Stimulated activated CD4-positive, alpha-beta T cell treated with anti-CD3 and anti-CD28 coated beads, Interleukin-4, amount 100 ng/mL, for 48 hours (primary cell): ENCODE measurements at regions not wholly inside any gene's neighbourhood (a gene's known extent, or its start where the extent isn't known, plus 50 kb on each side); places are given as distances from the start of the nearest gene placed in this dataset.
"Not testable (repeated sequence)": the region's sequence is repeated elsewhere in the genome, so short reads cannot be mapped to it uniquely, and the experiment has no call there.

Source experiments
- DNase-seq, 2 donors: peaks; one replicate each; pipeline ENCODE4 v3.0.0-alpha.2; 2020; ENCODE audit warnings: low read depth in 2 of 2

DNA sequence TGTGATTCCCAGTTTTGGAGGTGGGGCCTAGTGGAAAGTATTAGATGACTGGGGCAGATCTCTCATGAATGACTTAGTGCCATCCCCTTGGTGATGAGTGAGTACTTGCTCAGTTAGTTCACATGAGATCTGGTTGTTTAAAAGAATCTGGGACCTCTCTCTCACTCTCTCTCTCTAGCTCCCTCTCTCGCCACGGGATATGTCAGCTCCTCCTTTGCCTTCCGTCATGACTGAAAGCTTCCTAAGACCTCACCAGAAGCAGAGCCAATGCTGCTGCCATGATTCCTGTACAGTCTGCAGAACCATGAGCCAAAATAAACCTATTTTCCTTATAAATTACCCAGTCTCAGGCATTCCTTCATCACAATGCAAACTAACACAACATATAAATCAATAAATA is 176.7 kb downstream of the PRELID2 start:
- no peak for DNase-seq

DNA sequence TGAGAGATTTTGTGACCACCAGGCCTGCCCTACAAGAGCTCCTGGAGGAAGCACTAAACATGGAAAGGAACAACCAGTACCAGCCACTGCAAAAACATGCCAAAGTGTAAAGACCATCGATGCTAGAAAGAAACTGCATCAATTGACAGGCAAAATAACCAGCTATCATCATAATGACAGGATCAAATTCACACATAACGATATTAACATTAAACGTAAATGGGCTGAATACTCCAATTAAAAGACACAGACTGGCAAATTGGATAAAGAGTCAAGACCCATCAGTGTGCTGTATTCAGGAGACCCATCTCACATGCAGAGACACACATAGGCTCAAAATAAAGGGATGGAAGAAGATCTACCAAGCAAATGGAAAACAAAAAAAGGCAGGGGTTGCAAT is 182.4 kb downstream of the PRELID2 start:
- not testable (repeated sequence) for DNase-seq

DNA sequence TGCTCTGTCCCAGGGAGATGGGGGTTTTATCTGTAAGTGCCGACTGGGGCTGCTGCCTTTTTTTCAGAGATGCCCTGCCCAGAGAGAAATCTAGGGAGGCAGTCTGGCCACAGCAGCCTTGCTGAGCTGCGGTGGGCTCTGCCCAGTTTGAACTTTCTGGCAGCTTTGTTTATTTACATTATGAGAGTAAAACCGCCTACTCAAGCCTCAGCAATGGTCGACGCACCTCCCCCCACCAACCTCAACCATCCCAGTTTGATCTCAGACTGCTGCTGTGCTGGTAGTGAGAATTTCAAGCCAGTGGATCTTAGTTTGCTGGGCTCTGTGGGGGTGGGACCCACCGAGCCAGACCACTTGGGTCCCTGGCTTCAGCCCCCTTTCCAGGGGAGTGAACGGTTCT is 188.0 kb downstream of the PRELID2 start:
- DNase-seq = not testable (repeated sequence)

DNA sequence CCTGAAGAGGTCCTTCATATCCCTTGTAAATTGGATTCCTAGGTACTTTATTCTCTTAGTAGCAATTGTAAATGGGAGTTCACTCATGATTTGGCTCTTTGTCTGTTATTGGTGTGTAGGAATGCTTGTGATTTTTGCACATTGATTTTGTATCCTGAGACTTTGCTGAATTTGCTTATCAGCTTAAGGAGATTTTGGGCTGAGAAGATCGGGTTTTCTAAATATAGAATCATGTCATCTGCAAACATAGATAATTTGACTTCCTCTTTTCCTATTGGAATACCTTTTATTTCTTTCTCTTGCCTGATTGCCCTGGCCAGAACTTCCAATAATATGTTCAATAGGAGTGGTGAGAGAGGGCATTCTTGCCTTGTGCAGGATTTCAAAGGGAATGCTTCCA is 191.9 kb downstream of the PRELID2 start:
- not testable (repeated sequence) for DNase-seq

GRCh38 chr5:145637396-145637795 is 197.7 kb downstream of the PRELID2 start:
- no peak for DNase-seq

DNA sequence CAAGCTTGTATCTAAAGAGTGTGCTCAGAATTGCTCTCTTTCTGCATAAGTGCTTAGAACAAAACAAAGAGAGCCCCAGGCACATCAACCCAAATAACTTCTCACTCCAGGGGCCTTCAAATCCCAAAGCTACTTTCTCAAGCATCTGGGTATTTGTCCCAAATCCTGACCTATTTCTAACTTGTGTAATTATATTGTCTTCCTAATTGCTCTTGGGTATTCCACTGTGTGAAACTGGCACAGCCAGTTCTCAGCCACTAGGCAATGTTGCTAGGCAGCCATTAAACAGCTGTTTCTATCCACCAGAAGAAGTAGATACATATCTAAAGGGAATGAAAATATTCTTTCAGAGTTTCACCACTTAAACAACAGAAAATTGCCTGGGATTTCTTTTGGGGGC is 198.8 kb downstream of the PRELID2 start:
- no peak for DNase-seq

- DNase-seq = no peak
Measured at GRCh38 chr5:145633474-145633873, 201.7 kb downstream of the PRELID2 start.

GRCh38 chr5:145632701-145633100 is 202.4 kb downstream of the PRELID2 start:
- no peak for DNase-seq

GRCh38 chr5:145629047-145629446 is 206.1 kb downstream of the PRELID2 start:
- no peak for DNase-seq

- no peak for DNase-seq
Measured at GRCh38 chr5:145628525-145628924, 206.6 kb downstream of the PRELID2 start.

- DNase-seq = no peak
Measured at GRCh38 chr5:145619806-145620310, 215.3 kb downstream of the PRELID2 start.

- not testable (repeated sequence) for DNase-seq
Measured at GRCh38 chr5:145616739-145617138, 218.4 kb downstream of the PRELID2 start.

DNA sequence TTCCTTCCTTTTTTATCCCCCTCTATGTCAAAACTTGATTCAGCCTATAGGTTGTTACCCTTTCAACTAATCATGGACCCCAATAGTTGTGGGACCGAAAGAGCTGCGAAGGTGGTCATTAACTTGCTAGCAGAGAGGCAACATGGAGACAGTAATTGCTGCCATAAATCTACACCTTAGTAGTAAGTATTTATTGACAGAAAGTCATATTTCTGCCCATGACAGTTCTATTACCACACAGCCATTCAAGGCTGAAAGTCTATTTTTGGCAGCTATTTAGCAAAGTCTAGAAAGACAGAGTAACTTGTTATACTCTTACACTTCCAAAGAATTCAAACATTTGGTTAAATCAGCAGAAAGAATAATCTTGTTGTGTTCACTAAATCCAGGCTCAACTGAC is 236.2 kb downstream of the PRELID2 start:
- DNase-seq = no peak

DNA sequence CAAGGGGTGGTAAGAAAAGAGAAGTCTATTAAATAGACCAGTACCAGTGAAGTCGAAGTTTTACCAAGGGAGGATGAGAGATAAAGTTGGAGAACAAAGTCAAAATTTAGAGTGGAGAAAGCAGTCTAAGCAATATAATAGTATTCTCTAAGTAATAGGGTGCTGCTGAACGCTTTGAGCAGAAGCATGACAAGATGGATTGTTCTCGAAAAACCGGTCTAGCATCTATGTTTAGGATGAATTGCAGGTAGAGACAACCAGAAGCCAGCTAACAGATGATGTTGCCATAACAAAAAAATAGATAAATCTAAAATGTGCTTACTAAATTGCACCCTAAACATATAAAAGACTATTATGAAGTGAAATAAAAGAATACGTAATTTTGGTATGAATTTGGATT is 237.0 kb downstream of the PRELID2 start:
- DNase-seq = no peak

DNA sequence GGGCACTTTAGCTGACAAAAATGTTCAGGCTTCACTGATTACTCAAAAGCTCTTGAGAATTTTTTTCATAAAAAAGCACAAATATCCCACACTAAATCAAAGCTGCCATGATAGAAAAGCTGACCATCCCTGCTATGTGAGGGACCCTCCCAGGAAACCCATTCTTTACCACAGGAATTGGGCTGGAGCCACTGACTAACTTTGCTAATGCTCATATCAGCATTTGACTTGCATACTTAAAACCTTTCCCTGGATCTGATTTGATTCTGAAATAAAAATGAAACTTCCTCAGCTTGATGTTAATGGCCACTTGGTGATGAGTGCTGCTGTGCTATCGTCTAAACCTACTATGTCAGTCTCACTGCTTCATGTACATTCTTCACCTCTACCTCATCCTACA is 243.6 kb downstream of the PRELID2 start:
- no peak for DNase-seq

DNA sequence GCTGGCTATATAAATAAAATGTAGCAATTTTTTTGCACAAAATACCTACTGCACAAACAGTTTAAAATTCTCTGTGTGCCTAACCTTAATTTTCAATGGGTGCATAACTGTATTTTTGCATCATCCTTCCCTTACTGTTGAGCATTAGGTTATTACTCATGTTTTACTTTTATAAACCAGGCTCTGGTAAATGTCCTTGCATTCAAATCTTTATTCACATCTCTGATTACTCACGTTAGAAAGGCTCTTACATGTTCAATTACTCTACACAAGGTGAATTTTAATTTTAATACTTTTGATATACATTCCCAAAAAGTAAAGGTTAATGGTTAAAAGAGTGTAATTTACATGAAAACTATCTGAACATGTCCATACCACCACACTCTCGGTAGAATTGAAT is 246.1 kb downstream of the PRELID2 start:
- no peak for DNase-seq

- no peak for DNase-seq
Measured at GRCh38 chr5:145588558-145588957, 246.6 kb downstream of the PRELID2 start.

- no peak for DNase-seq
Measured at GRCh38 chr5:145588113-145588512, 247.0 kb downstream of the PRELID2 start.

- no peak for DNase-seq
Measured at GRCh38 chr5:145587710-145588109, 247.4 kb downstream of the PRELID2 start.

- DNase-seq = no peak
Measured at GRCh38 chr5:145587308-145587672, 247.9 kb downstream of the PRELID2 start.

DNA sequence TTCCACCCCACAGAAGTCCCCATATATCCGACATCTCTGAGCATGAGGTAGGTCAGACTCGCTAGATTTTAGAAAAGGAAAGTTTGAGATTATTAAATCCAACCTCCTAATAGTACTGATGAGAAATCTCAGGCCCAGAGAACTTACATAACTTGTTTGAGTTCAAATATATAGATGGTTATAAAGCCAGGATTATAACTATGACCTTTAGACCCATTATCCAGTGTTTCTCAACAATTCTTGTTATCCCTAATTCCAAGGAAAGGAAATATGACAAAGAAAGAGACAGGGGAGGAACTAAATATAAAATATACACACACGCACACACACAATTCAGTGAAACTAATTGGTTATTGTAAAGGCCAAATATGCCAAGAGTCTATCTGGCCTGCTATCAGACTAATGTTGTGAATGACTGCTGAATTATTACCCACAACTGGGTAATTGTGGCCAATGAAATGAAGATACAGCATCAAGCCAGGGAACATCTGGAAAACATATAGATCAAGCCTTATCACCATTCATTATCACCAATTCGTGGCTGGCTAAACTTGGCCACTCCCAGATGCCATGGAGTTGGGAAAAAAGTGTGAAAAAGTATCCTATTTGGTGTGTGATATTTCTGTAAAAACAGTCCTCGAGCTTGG is 248.4 kb downstream of the PRELID2 start:
- DNase-seq = no peak

DNA sequence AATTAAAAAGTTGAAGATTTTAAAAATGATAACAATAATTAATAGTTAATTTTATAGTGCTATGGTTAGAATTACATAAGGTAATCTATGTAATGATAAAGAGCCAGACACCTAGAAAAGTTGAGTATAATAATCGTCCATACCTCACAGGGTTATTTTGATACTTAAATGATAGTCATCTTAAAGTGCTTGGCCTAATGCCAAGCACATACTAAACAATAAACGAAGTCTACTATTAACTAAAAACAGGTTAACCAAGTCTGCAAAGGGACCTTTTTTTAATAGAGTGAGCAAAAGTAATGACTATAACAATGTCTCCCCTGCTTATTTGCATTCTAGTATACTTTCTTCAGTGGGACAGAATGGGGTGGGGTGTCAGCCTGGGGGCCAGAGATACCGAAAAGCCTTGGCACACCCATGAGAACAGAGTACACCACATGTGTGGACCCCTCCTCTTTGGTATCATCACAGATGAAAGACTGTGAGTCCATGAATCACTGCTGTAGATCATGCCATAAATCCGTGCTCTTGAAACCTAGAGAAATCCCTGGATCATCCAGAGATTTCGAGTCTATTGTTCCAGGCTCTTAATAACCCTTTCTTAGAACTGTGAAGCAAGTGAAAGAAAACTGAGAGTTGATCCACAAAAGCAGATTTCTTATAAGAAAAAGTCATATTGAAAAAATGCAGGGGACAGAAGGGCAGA is 249.5 kb downstream of the PRELID2 start:
- DNase-seq = no peak

- no peak for DNase-seq
Measured at GRCh38 chr5:145579301-145579700, 255.8 kb downstream of the PRELID2 start.
